PC-9 (cell line): ENCODE measurements at regions not wholly inside any gene's neighbourhood (a gene's known extent, or its start where the extent isn't known, plus 50 kb on each side); places are given as distances from the start of the nearest gene placed in this dataset.

Experiments used
- BruUV-seq: library from RNA; stranded (reverse); fragments of 400-500 nt; replicated peaks from 2 replicates; lab custom pipeline; 2021; lab: Mats Ljungman, UMichigan
- CTCF ChIA-PET: fragments of 300-600 bp; sonication (Branson Sonifier 250); formaldehyde crosslinking; loops from one replicate; lab custom pipeline; 2022; ENCODE audit warnings: antibody characterized with exemption; lab: Charles Lee
- POLR2A ChIA-PET: fragments of 300-600 bp; sonication (Branson Sonifier 250); formaldehyde crosslinking; loops from one replicate; lab custom pipeline; 2022; ENCODE audit warnings: antibody characterized with exemption; ENCODE audit not compliant: unreplicated experiment; lab: Charles Lee
- DNase-seq, 2 experiments: peaks; one replicate each; pipeline versions ENCODE4 v3.0.0 to v3.0.0-alpha.2; 2015 to 2022; ENCODE audit warnings: mixed read lengths in 1 of 2
- H2AFZ ChIP-seq: fragments of 200-600 bp; sonication (generic); 2 replicates; pipeline ENCODE4 v1.8.1; 2017; ENCODE audit warnings: antibody characterized with exemption
- H3F3A ChIP-seq: fragments of 200-600 bp; sonication (generic); 2 replicates; pipeline ENCODE4 v1.8.1; 2017; ENCODE audit warnings: antibody characterized with exemption, mild to moderate bottlenecking, low read depth; ENCODE audit not compliant: insufficient read depth
- H3K27ac ChIP-seq: fragments of 200-600 bp; sonication (generic); 2 replicates; pipeline ENCODE4 v1.6.1; 2016; ENCODE audit warnings: mixed run types
- H3K27me3 ChIP-seq: fragments of 200-600 bp; sonication (generic); 2 replicates; pipeline ENCODE4 v1.6.1; 2016; ENCODE audit warnings: low read depth, mixed run types; ENCODE audit not compliant: insufficient read depth
- H3K36me3 ChIP-seq: fragments of 200-600 bp; sonication (generic); 2 replicates; pipeline ENCODE4 v1.6.1; 2016; ENCODE audit warnings: low read depth, mixed run types
- H3K4me1 ChIP-seq: fragments of 200-600 bp; sonication (generic); replicated peaks from 2 replicates; pipeline ENCODE4 v1.6.1; 2016; ENCODE audit warnings: mixed run types; ENCODE audit not compliant: insufficient read depth
- H3K4me2 ChIP-seq: fragments of 200-600 bp; sonication (generic); 2 replicates; pipeline ENCODE4 v1.6.1; 2017; ENCODE audit warnings: mixed run types
- H3K4me3 ChIP-seq: fragments of 200-600 bp; sonication (generic); 2 replicates; pipeline ENCODE4 v1.6.1; 2016; ENCODE audit warnings: mixed run types
- H3K79me2 ChIP-seq: fragments of 200-600 bp; sonication (generic); 2 replicates; pipeline ENCODE4 v1.6.1; 2017; ENCODE audit warnings: low read depth, mixed run types
- H3K9me2 ChIP-seq: fragments of 200-600 bp; sonication (generic); 2 replicates; pipeline ENCODE4 v1.8.1; 2017; ENCODE audit warnings: mild to moderate bottlenecking; ENCODE audit not compliant: insufficient read depth
- H3K9me3 ChIP-seq: fragments of 200-600 bp; sonication (generic); 2 replicates; pipeline ENCODE4 v1.8.1; 2016; ENCODE audit warnings: low read depth; ENCODE audit not compliant: insufficient read depth
- H4K20me1 ChIP-seq: fragments of 200-600 bp; sonication (generic); 2 replicates; pipeline ENCODE4 v1.8.1; 2017; ENCODE audit not compliant: insufficient read depth
- CTCF ChIP-seq: fragments of 200-600 bp; sonication (generic); conservative IDR thresholded peaks from 2 replicates; pipeline ENCODE4 v1.6.1; 2017; ENCODE audit warnings: mixed run types, antibody characterized with exemption, mild to moderate bottlenecking, moderate library complexity
- EZH2 ChIP-seq: fragments of 200-600 bp; sonication (generic); IDR thresholded peaks from 2 replicates; pipeline ENCODE4 v1.8.0; 2017; ENCODE audit warnings: antibody characterized with exemption, low read depth
- intact Hi-C: fragments of 100-400 bp; cut with micrococcal nuclease; formaldehyde crosslinking; loops from one replicate; pipeline ENCODE4 v1.10.0; 2022; ENCODE audit not compliant: unreplicated experiment

- Histone ChIP-seq H3K27me3 (no peaks in the 10 kb centered on the region), H3K4me3 (no peak overlapping the region), H3K27ac (no peak overlapping the region), H3K79me2 (no peaks in the 10 kb centered on the region), H3K4me1 (no peaks in the 10 kb centered on the region), H3K36me3 (no peaks in the 10 kb centered on the region), H3F3A (no peaks in the 10 kb centered on the region), H3K4me2 (no peak overlapping the region), H4K20me1 (no peaks in the 10 kb centered on the region), H3K9me2 (no peaks in the 10 kb centered on the region; the same call in 1 of the 2 replicates), H2AFZ (no peak overlapping the region), H3K9me3 (no peaks in the 10 kb centered on the region)
- no peak for DNase-seq
- ChIA-PET POLR2A (no interaction called here), CTCF (no interaction called here)
- no TSS peak for BruUV-seq
- TF ChIP-seq EZH2 (no peak), CTCF (no peak)
- intact Hi-C loops, result no loop called here
Measured at GRCh38 chr16:64251742-64252141, 870.1 kb downstream of the CDH11 start.

GRCh38 chr16:64250866-64251265 is 871.0 kb downstream of the CDH11 start:
- POLR2A ChIA-PET, result no interaction called here
- Histone ChIP-seq H3F3A (no peaks in the 10 kb centered on the region), H4K20me1 (no peaks in the 10 kb centered on the region), H3K27ac (no peak overlapping the region), H3K27me3 (no peaks in the 10 kb centered on the region), H3K36me3 (no peaks in the 10 kb centered on the region), H3K9me2 (no peaks in the 10 kb centered on the region; the same call in 1 of the 2 replicates), H3K4me3 (no peak overlapping the region), H3K9me3 (no peaks in the 10 kb centered on the region), H3K4me1 (no peaks in the 10 kb centered on the region), H3K4me2 (no peak overlapping the region), H2AFZ (no peak overlapping the region), H3K79me2 (no peaks in the 10 kb centered on the region)
- TF ChIP-seq EZH2, result no peak
- TF ChIP-seq CTCF, result no peak
- intact Hi-C loops, result no loop called here
- no TSS peak for BruUV-seq
- DNase-seq, result no peak
- CTCF ChIA-PET, result no interaction called here

GRCh38 chr16:64242492-64242891 is 879.4 kb downstream of the CDH11 start:
- TF ChIP-seq EZH2 (no peak), CTCF (no peak)
- no peaks in the 10 kb centered on the region for H3K79me2 ChIP-seq
- intact Hi-C loops, result no loop called here
- H3K27me3 ChIP-seq, result peaks cover 13% of the 10 kb centered on the region; the same call in 1 of the 2 replicates
- no peak overlapping the region for H3K4me3 ChIP-seq
- H3K4me1 ChIP-seq, result no peaks in the 10 kb centered on the region
- H3K9me3 ChIP-seq, result no peaks in the 10 kb centered on the region
- DNase-seq, result no peak
- H3K27ac ChIP-seq, result no peak overlapping the region
- H4K20me1 ChIP-seq, result no peaks in the 10 kb centered on the region
- POLR2A ChIA-PET, result no interaction called here
- H3K9me2 ChIP-seq, result no peaks in the 10 kb centered on the region
- H3F3A ChIP-seq, result no peaks in the 10 kb centered on the region
- CTCF ChIA-PET, result no interaction called here
- no peak overlapping the region for H2AFZ ChIP-seq
- no TSS peak for BruUV-seq
- no peak overlapping the region for H3K4me2 ChIP-seq
- H3K36me3 ChIP-seq, result no peaks in the 10 kb centered on the region
